Glutamatergic neuron (in vitro differentiated cells): ENCODE measurements at regions not wholly inside any gene's neighbourhood (a gene's known extent, or its start where the extent isn't known, plus 50 kb on each side); places are given as distances from the start of the nearest gene placed in this dataset.

Experiments
- DNase-seq: peaks from one replicate; pipeline ENCODE4 v3.0.0; 2022
- H3K27ac Mint-ChIP-seq: one replicate; pipeline ENCODE4 v1.8.0; 2020; ENCODE audit warnings: mild to moderate bottlenecking, mixed read lengths, inconsistent platforms; ENCODE audit not compliant: unreplicated experiment
- H3K27me3 Mint-ChIP-seq: one replicate; pipeline ENCODE4 v1.8.0; 2020; ENCODE audit warnings: mild to moderate bottlenecking, moderate library complexity, mixed read lengths, inconsistent platforms; ENCODE audit not compliant: unreplicated experiment
- H3K36me3 Mint-ChIP-seq: one replicate; pipeline ENCODE4 v1.8.0; 2020; ENCODE audit warnings: mild to moderate bottlenecking, mixed read lengths, inconsistent platforms; ENCODE audit not compliant: unreplicated experiment
- H3K4me1 Mint-ChIP-seq: one replicate; pipeline ENCODE4 v1.8.0; 2020; ENCODE audit warnings: mild to moderate bottlenecking, low read depth, mixed read lengths, inconsistent platforms; ENCODE audit not compliant: unreplicated experiment
- H3K4me3 Mint-ChIP-seq: one replicate; pipeline ENCODE4 v1.8.0; 2020; ENCODE audit warnings: mild to moderate bottlenecking, mixed read lengths, inconsistent platforms; ENCODE audit not compliant: unreplicated experiment
- H3K9me3 Mint-ChIP-seq: one replicate; pipeline ENCODE4 v1.8.0; 2020; ENCODE audit warnings: mild to moderate bottlenecking, moderate library complexity, mixed read lengths, inconsistent platforms; ENCODE audit not compliant: unreplicated experiment
- TF ChIP-seq, protein P1 (sequence below): fragments of 200-600 bp; sonication (generic); IDR thresholded peaks from one replicate; pipeline ENCODE4 v1.5.0; 2021; ENCODE audit not compliant: partially characterized antibody, unreplicated experiment

- DNase-seq: no peak
- H3K4me1 Mint-ChIP-seq: no peaks in the 10 kb centered on the region
- H3K36me3 Mint-ChIP-seq: no peaks in the 10 kb centered on the region
- TF ChIP-seq, protein P1, sequence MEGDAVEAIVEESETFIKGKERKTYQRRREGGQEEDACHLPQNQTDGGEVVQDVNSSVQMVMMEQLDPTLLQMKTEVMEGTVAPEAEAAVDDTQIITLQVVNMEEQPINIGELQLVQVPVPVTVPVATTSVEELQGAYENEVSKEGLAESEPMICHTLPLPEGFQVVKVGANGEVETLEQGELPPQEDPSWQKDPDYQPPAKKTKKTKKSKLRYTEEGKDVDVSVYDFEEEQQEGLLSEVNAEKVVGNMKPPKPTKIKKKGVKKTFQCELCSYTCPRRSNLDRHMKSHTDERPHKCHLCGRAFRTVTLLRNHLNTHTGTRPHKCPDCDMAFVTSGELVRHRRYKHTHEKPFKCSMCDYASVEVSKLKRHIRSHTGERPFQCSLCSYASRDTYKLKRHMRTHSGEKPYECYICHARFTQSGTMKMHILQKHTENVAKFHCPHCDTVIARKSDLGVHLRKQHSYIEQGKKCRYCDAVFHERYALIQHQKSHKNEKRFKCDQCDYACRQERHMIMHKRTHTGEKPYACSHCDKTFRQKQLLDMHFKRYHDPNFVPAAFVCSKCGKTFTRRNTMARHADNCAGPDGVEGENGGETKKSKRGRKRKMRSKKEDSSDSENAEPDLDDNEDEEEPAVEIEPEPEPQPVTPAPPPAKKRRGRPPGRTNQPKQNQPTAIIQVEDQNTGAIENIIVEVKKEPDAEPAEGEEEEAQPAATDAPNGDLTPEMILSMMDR: no peak
- no peaks in the 10 kb centered on the region for H3K27me3 Mint-ChIP-seq
- H3K4me3 Mint-ChIP-seq: peak overlapping the region; percentile 47
- H3K27ac Mint-ChIP-seq: no peak overlapping the region
- peaks cover 1% of the 10 kb centered on the region for H3K9me3 Mint-ChIP-seq
Observed at GRCh38 chr4:116926631-116927295, 158.6 kb downstream of the TRAM1L1 start.

DNA sequence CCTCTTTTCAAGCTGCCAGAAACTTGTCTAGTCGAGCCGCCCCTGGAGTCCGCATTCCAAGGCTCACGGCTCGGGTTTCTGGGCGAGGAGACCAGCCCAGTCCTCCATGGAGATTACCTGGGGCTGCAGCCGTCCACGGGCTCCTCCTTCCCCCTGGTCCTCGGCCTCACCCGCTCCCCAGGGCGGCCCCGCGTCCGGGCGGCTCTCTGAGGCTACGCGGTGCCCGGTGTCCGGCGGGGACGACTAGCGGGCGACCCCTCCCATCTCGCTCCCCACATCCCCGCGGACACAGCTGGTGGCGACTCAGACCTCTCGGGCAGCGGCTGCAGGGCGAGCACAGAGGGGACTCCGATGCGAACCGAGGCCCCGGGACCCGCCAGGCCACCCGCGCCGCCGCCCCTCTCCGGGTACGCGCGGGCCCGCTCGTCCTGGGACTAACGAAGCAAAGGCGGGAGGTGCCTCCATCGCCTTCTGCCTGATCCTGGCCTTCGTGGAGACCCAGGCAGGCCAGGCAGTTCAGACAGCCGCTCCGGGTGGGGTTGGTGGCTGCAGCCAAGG lies 159.4 kb downstream of the TRAM1L1 start:
- no peak overlapping the region for H3K27ac Mint-ChIP-seq
- peaks cover 4% of the 10 kb centered on the region for H3K27me3 Mint-ChIP-seq
- peak; percentile 55 for DNase-seq
- H3K9me3 Mint-ChIP-seq: peaks cover 3% of the 10 kb centered on the region
- peak overlapping the region; percentile 74 for H3K4me3 Mint-ChIP-seq
- TF ChIP-seq, protein P1: no peak
- no peaks in the 10 kb centered on the region for H3K4me1 Mint-ChIP-seq
- peaks cover 6% of the 10 kb centered on the region for H3K36me3 Mint-ChIP-seq

- TF ChIP-seq, protein P1: no peak
- DNase-seq: no peak
- Mint-ChIP-seq H3K27me3 (peaks cover 7% of the 10 kb centered on the region), H3K4me3 (no peak overlapping the region), H3K9me3 (peaks cover 3% of the 10 kb centered on the region), H3K4me1 (no peaks in the 10 kb centered on the region), H3K27ac (no peak overlapping the region), H3K36me3 (peaks cover 7% of the 10 kb centered on the region)
Observed at GRCh38 chr4:116923389-116923788, 162.0 kb downstream of the TRAM1L1 start.

DNA sequence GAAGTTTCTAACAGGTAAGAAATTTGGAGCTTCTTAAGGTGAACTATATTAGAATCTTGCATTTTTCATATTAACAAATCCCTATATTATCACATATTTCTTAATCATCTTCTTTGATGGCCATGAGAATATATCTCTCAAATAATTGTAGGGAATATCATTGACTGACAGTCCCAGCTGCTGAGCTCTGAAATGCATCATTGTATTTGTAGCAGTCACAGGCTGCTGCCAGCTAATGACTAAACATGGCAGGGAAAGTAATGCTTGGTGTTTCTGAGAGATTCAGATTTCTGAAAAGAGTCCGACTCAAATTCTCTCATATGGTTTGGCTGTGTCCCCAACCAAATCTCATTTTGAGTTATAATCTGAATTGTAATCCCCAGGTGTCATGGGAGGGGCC lies 171.9 kb downstream of the TRAM1L1 start:
- H3K36me3 Mint-ChIP-seq: no peaks in the 10 kb centered on the region
- no peaks in the 10 kb centered on the region for H3K9me3 Mint-ChIP-seq
- TF ChIP-seq, protein P1: no peak
- no peak overlapping the region for H3K27ac Mint-ChIP-seq
- no peak overlapping the region for H3K4me3 Mint-ChIP-seq
- no peaks in the 10 kb centered on the region for H3K4me1 Mint-ChIP-seq
- H3K27me3 Mint-ChIP-seq: no peaks in the 10 kb centered on the region
- no peak for DNase-seq

GRCh38 chr4:116906758-116907157 lies 178.6 kb downstream of the TRAM1L1 start:
- no peak for DNase-seq
- no peak overlapping the region for H3K4me3 Mint-ChIP-seq
- H3K27ac Mint-ChIP-seq: no peak overlapping the region
- H3K4me1 Mint-ChIP-seq: no peaks in the 10 kb centered on the region
- TF ChIP-seq, protein P1: no peak
- H3K36me3 Mint-ChIP-seq: no peaks in the 10 kb centered on the region
- H3K27me3 Mint-ChIP-seq: no peaks in the 10 kb centered on the region
- H3K9me3 Mint-ChIP-seq: no peaks in the 10 kb centered on the region
